SKM-1 (cell line): ENCODE measurements at regions not wholly inside any gene's neighbourhood (a gene's known extent, or its start where the extent isn't known, plus 50 kb on each side); places are given as distances from the start of the nearest gene placed in this dataset.
"Not testable (repeated sequence)": the region's sequence is repeated elsewhere in the genome, so short reads cannot be mapped to it uniquely, and the experiment has no call there.

ENCODE experiments used
- DNase-seq: peaks from one replicate; lab custom pipeline; 2025; ENCODE audit not compliant: unreplicated experiment; lab: John Stamatoyannopoulos, UW

GRCh38 chr3:8298021-8298954 is 203.3 kb upstream of the LMCD1 start:
- DNase-seq: no peak

DNA sequence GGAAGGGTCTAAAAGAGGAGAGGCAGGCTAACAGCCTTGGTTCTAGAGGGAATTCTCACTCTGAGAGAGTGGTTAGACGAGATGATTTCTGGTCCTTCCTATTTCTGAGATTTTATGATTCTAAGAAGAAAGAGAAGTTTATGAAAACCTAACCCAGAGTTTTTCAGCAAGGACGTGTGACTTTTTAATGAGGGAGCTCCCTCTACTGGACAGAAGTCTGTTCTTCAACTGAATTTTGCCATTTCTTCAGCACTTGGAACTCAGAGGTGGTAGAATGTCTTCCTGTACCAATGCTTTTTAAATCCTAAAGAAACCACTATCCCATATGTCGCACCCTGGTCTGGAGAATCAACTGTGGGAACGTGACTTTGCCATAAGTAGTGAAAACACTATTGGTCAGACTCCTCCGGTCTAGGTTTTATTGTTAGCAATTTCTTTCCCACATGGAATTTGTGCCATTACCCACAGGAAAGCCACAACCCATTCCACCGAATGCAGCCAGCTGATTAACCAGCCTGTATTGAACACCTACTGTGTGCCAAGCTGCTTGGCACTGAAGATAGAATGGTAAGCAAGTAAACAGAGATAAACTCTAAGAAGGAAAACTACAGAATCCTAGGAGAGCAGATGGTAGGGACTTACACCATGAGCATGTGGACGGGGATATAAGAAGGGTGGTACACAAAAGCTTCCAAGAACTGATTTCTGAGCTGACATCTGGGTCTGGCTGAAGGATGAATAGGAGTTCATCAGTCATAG is 199.5 kb upstream of the LMCD1 start:
- peak; percentile 34 for DNase-seq

- DNase-seq: no peak
Observed at GRCh38 chr3:8303466-8303865, 198.2 kb upstream of the LMCD1 start.

DNA sequence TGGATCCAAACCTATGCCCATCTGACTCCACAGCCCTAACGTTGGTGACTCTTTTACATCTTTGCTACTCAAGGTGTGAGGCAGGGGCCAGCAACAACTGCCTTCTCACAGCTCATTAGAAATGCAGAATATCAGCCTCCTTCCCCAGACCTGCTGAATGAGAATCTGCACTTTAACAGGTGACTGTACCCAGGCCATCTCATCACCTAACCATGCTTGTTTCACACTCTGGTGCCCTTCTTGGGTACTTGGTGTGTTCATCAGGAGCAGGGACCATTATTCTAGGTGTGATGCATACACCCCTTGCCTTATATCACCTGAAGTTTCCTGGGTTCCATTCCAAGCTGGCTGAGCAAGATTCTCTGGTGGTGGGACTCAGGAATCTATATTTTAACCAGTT is 196.3 kb upstream of the LMCD1 start:
- DNase-seq: no peak

GRCh38 chr3:8307545-8308110 is 194.0 kb upstream of the LMCD1 start:
- DNase-seq: no peak

DNA sequence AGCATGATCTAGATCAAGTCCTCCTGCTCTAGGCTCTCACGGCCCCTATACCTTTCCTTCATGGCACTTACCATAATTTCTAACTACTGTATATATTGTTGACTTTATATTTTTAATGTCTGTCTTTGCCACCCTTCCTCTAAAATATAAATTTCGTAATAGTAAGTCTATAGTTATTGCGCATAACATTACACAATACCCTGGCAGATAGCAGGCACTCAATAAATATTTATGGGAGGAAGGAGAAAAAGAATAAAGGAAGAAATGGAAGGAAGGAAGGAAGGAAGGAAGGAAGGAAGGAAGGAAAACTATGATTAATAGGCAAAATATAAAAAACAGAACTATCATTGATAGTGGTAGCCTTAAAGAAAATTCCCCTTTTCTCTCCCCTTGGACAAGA is 190.3 kb upstream of the LMCD1 start:
- DNase-seq: no peak

GRCh38 chr3:8312685-8313084 is 188.9 kb upstream of the LMCD1 start:
- no peak for DNase-seq

DNA sequence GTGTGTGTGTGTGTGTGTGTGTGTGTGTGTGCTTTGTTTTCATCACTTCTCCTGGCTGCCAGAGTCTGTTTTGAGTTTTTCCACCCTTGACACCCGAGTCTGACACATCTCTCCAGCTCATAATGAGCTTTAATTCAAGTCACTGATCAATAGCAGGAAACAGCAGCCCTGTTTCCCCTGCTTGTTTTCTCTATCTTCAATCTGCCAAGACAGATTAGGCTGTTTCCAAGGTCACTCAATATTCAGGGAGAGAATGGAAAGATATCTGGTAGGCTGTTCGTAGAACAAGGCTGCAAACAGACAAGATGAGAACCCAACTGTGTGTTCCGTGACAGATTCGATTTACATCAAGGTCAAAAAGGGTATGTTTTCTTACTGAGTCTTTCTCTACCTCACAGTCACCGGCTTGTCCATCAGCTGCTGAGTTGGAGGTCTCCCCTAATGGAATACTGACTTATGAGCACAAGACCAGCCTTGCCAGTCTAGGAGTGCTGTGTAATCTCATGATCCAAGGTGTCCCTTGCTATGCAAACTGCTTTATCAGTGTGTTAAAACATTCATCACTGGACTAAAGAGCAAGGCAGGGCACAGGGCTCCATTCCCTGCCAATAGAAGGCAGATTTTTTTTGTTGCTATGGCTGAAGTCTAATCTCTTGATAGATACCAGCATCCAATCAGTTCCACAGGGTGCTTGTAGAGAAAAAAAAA is 187.9 kb upstream of the LMCD1 start:
- no peak for DNase-seq

DNA sequence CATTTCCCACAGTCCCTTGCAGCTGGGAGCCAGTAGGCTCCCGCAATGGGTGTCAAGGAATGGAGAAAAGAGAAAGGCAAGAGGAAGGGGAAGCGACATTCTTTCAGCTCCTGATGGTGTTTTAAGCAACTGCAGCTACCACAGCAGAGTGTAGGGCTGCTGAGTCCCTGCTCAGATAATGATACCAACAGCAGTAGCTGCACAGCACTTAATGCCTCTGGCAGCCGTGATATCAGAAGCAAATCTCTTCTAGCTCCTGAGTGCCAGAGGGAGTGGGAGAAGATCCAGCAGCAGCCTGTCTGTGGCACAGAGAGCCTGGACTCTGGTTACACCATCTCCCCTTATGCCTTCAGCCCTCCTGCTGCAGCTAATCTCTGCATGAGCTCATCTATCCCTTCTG is 186.1 kb upstream of the LMCD1 start:
- DNase-seq: not testable (repeated sequence)

- no peak for DNase-seq
Observed at GRCh38 chr3:8317661-8318649, 183.7 kb upstream of the LMCD1 start.

DNA sequence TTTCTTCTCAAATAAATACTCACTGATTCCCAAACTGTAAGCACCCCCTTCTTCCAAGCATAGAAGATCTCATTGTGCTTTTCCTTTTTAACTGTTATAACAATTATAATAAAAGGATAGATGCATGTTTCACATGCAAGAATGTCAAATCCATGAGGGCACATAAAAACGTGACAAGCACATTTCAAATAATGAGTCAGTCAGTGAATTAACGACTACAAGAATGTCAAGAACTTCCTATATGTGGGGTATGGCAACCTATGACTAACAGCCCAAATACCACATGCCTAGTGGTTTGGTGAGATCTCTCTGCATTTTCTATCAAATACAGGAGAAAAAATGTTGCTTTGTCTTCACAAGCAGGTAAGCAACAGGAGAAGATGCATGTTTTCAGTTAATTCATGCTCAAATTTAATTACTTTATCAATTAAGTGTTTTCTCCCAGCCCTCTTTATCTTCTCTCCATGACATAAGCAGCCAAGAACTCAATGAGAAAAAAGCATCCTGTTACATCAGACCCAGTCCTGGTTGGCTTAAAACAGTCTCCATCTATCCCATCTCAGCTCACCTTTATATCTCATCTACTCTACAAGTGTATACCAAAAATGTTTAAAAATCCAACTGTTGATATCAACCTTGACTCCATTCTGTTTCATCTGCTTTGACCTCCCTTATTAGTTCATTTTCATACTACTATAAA is 181.5 kb upstream of the LMCD1 start:
- no peak for DNase-seq

DNA sequence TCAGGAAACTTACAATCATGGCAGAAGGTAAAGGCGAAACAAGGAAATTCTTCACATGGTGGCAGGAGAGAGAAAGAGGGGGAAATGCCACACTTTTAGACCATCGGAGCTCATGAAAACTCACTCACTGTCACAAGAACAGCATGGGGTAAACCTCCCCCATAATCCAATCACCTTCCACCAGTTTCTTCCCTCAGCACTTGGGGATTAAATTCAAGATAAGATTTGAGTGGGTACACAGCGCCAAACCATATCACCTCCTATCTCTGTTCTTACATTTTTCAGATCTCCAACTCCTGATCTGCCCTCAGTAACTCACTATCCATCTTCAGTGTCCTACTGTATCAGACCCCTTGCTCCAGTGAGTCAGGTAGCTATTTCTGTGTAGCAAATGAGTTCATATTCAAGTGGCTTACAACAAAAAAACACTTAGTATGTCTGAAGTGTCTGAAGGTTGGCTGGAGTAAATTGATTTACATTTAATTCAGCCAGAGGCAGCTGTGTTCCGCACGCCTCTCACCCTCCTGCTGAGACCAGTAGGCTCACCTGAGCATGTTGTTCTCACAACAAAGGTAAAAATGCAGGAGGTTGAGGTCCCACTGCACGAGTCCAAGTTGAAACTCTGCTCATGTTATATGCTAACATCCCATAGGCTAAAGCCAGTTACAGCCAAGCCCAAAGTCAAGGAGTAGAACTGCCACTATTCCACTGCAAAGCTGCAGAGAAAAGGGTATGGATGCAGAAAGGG is 180.7 kb upstream of the LMCD1 start:
- no peak for DNase-seq

DNA sequence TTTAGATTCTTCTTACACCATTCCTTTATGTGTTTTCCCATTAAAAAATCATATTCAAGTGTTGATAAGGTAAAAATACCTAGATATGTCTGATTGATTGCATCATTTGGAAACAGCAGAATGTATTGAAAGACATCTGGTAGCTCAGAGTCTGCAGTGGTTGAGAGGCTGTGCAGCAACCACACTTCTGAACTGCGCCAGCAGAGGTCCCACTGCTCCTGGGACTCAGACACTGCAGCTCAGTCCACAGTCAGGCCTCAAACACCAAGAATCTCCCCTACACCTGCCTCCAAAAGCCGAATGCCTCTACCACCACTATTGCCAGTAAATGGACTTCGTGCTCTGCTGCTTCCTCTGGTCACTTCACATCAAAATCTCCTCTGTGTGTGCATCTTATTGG is 176.9 kb upstream of the LMCD1 start:
- no peak for DNase-seq

GRCh38 chr3:8325306-8325705 is 176.3 kb upstream of the LMCD1 start:
- no peak for DNase-seq

- DNase-seq: not testable (repeated sequence)
Observed at GRCh38 chr3:8325833-8326232, 175.8 kb upstream of the LMCD1 start.

DNA sequence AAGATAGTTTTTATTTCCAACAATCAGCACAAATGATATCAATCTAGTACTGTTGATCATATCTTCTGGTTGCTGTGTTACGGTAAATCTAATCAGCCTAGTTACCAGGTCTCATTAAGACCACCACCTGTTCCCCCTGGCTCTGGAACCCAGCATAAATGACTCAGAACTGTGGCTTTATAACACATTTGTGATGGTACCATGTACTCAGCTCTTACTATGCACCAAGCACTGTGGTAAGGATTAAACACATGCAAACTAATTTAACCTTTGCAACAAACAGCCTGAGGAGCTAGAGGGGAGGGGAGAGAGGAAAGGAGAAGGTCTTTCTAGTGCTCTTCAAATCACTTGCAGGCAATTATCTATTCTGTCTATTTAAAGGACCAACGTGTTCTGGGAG is 173.9 kb upstream of the LMCD1 start:
- no peak for DNase-seq

GRCh38 chr3:8328967-8329366 is 172.7 kb upstream of the LMCD1 start:
- no peak for DNase-seq

GRCh38 chr3:8329598-8329997 is 172.0 kb upstream of the LMCD1 start:
- DNase-seq: no peak

DNA sequence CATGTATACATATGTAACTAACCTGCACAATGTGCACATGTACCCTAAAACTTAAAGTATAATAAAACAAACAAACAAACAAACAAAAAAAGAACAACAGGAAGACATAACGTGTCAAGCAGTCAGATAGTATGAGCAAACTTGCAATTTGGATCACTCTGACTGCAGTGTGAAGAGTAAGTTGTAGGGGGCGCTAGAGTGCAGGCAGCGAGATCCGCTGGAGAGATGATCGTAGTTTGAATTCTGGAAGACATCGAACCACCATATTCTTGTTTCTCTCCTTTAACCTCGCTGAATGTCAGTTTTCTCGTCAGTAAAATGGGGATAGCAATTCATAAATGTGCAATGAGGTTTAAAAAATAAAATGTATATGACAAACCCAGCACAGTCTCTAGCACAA is 165.2 kb upstream of the LMCD1 start:
- DNase-seq: no peak
